ENCODE measurements at regions not wholly inside any gene's neighbourhood (a gene's known extent, or its start where the extent isn't known, plus 50 kb on each side); places are given as distances from the start of the nearest gene placed in this dataset.

DNA sequence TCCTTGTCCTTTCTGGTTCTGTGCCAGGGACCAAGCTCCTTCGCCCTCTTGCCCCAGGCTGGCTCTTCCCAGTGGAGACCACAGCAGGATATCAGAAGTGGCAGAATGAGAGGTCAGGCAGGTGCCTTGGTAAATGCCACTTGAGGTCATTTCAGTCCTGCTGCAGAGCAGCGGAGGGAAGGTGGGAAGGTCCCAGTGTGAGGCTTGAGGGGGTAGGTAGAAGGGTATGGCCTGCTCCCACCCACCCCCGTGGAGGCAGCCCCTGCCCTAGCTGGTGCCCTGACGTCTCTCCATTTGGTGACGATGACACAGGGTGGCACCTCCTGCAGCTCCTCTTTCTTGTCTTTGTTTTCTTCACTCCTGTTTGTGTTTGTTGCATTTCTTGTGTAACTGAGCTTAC, 538.8 kb downstream of the TCERG1L start:
- Histone ChIP-seq H3K9ac (ENCODE audit: control insufficient read depth, extremely low read depth, insufficient read depth, low read length) (no peak overlapping the region), H3K27me3 (ENCODE audit: control insufficient read depth, extremely low read depth, insufficient read depth, low read length) (no peaks in the 10 kb centered on the region), H4K20me1 (ENCODE audit: control insufficient read depth, extremely low read depth, insufficient read depth, low read length) (no peaks in the 10 kb centered on the region), H2AFZ (ENCODE audit: control insufficient read depth, low read length) (no peak overlapping the region), H3K9me3 (ENCODE audit: control insufficient read depth, low read depth, low read length) (peaks cover 18% of the 10 kb centered on the region), H3K27ac (ENCODE audit: control insufficient read depth, insufficient read depth, low read length) (no peak overlapping the region), H3K36me3 (ENCODE audit: control insufficient read depth in 2 of 2, extremely low read depth in 1 of 2, insufficient read depth in 2 of 2, low read length in 2 of 2) (no peaks in the 10 kb centered on the region), H3K4me2 (ENCODE audit: control insufficient read depth, extremely low read depth, insufficient read depth, low read depth, low read length) (no peak overlapping the region), H3K4me3 (ENCODE audit: control insufficient read depth in 2 of 3, extremely low read depth in 1 of 3, insufficient read depth in 2 of 3, low read depth in 1 of 3, low read length in 3 of 3) (no peak overlapping the region), H3K9me1 (ENCODE audit: control insufficient read depth, extremely low read depth, insufficient read depth, low read length) (no peaks in the 10 kb centered on the region), H3K79me2 (ENCODE audit: control insufficient read depth, insufficient read depth, low read length) (no peaks in the 10 kb centered on the region), H3K4me1 (ENCODE audit: control insufficient read depth, extremely low read depth, insufficient read depth, low read length) (no peaks in the 10 kb centered on the region)
- TF ChIP-seq EZH2 (IDR thresholded peaks at IDR 0.05; ENCODE audit: low read length): no peak
- TF ChIP-seq, protein P1, sequence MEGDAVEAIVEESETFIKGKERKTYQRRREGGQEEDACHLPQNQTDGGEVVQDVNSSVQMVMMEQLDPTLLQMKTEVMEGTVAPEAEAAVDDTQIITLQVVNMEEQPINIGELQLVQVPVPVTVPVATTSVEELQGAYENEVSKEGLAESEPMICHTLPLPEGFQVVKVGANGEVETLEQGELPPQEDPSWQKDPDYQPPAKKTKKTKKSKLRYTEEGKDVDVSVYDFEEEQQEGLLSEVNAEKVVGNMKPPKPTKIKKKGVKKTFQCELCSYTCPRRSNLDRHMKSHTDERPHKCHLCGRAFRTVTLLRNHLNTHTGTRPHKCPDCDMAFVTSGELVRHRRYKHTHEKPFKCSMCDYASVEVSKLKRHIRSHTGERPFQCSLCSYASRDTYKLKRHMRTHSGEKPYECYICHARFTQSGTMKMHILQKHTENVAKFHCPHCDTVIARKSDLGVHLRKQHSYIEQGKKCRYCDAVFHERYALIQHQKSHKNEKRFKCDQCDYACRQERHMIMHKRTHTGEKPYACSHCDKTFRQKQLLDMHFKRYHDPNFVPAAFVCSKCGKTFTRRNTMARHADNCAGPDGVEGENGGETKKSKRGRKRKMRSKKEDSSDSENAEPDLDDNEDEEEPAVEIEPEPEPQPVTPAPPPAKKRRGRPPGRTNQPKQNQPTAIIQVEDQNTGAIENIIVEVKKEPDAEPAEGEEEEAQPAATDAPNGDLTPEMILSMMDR (optimal IDR thresholded peaks at IDR 0.05 in 1 of 3, IDR thresholded peaks at IDR 0.05 in 1 of 3, conservative IDR thresholded peaks at IDR 0.05 in 1 of 3; ENCODE audit: extremely low read depth in 1 of 3, insufficient read depth in 2 of 3, low read length in 3 of 3): no peak
- DNase-seq (ENCODE audit: low read depth, low spot score): no peak
- no peak for FAIRE-seq
- dilution Hi-C loops (cut with MboI; ENCODE audit: extremely low pct_ligation_motif_present, low sequenced_read_pairs): no loop called here

DNA sequence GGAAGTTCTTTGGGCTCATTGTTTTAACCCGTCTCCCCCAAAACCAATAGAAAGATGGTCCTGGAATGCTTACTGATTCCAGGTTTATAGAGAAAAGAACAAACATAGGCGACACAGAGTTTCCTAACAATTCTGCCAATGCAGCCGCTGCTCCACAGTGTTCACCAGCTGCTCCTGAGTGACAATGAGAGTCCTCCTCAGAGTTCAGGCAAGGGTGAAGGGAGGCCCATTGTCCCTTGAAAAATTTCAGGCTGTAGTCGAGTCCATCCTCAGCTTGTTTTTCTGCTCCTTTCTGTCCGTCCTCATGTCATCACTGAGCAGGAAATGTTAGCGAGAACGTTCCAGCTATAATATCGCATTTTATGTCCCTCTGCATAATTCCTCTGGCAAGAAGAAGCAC, 537.6 kb downstream of the TCERG1L start:
- Histone ChIP-seq H3K79me2 (ENCODE audit: control insufficient read depth, insufficient read depth, low read length) (no peaks in the 10 kb centered on the region), H3K4me1 (ENCODE audit: control insufficient read depth, extremely low read depth, insufficient read depth, low read length) (no peaks in the 10 kb centered on the region), H4K20me1 (ENCODE audit: control insufficient read depth, extremely low read depth, insufficient read depth, low read length) (no peaks in the 10 kb centered on the region), H3K9me1 (ENCODE audit: control insufficient read depth, extremely low read depth, insufficient read depth, low read length) (no peaks in the 10 kb centered on the region), H3K9ac (ENCODE audit: control insufficient read depth, extremely low read depth, insufficient read depth, low read length) (no peak overlapping the region), H3K4me2 (ENCODE audit: control insufficient read depth, extremely low read depth, insufficient read depth, low read depth, low read length) (no peak overlapping the region), H2AFZ (ENCODE audit: control insufficient read depth, low read length) (no peak overlapping the region), H3K27me3 (ENCODE audit: control insufficient read depth, extremely low read depth, insufficient read depth, low read length) (no peaks in the 10 kb centered on the region), H3K36me3 (ENCODE audit: control insufficient read depth in 2 of 2, extremely low read depth in 1 of 2, insufficient read depth in 2 of 2, low read length in 2 of 2) (no peaks in the 10 kb centered on the region), H3K4me3 (ENCODE audit: control insufficient read depth in 2 of 3, extremely low read depth in 1 of 3, insufficient read depth in 2 of 3, low read depth in 1 of 3, low read length in 3 of 3) (no peak overlapping the region), H3K27ac (ENCODE audit: control insufficient read depth, insufficient read depth, low read length) (no peak overlapping the region), H3K9me3 (ENCODE audit: control insufficient read depth, low read depth, low read length) (peaks cover 18% of the 10 kb centered on the region)
- TF ChIP-seq, protein P1 (optimal IDR thresholded peaks at IDR 0.05 in 1 of 3, IDR thresholded peaks at IDR 0.05 in 1 of 3, conservative IDR thresholded peaks at IDR 0.05 in 1 of 3; ENCODE audit: extremely low read depth in 1 of 3, insufficient read depth in 2 of 3, low read length in 3 of 3): no peak
- no peak for TF ChIP-seq EZH2 (IDR thresholded peaks at IDR 0.05; ENCODE audit: low read length)
- no peak for FAIRE-seq
- dilution Hi-C loops (cut with MboI; ENCODE audit: extremely low pct_ligation_motif_present, low sequenced_read_pairs): no loop called here
- DNase-seq (ENCODE audit: low read depth, low spot score): no peak
